K562 (cell line): ENCODE measurements at regions not wholly inside any gene's neighbourhood (a gene's known extent, or its start where the extent isn't known, plus 50 kb on each side); places are given as distances from the start of the nearest gene placed in this dataset.

Experiments used
- ATAC-seq: fragments of 200-7000 bp; cut with Tn5 transposase; 3 replicates; pipeline ENCODE4 v1.9.1; 2020; ENCODE audit warnings: moderate library complexity
- BruUV-seq: library from RNA; stranded (reverse); fragments of 400-500 nt; replicated peaks from 2 replicates; lab custom pipeline; 2021; lab: Mats Ljungman, UMichigan
- CTCF ChIA-PET: fragments of 300-600 bp; formaldehyde crosslinking; extraction: SDS; loops from one replicate; lab custom pipeline; 2021; ENCODE audit warnings: low intra/inter-chr PET ratio; lab: Yijun Ruan, JAX
- POLR2A ChIA-PET: fragments of 300-600, 350-650 bp; sonication (Branson Sonifier 250); formaldehyde crosslinking; extraction: SDS; loops from one replicate; lab custom pipeline; 2021; ENCODE audit warnings: antibody characterized with exemption, inconsistent platforms; lab: Yijun Ruan, JAX
- DNase-seq, 4 experiments: peaks; one replicate each; pipeline versions ENCODE4 v3.0.0 to v3.0.0-alpha.2; 2011 to 2018; ENCODE audit warnings: low spot score in 3 of 4, mixed read lengths in 3 of 4; ENCODE audit errors: extremely low read depth in 1 of 4
- FAIRE-seq: peaks from 2 replicates; lab custom pipeline; 2011; peaks lifted over from hg19 to GRCh38; lab: Jason Lieb, UNC
- H2AFZ ChIP-seq: 2 replicates; pipeline ENCODE4 v1.6.0; 2011; ENCODE audit warnings: low read depth, low read length, control low read depth, inconsistent platforms
- H3K27ac ChIP-seq: fragments of 200-600 bp; 3 replicates; pipeline ENCODE4 v1.8.0; 2011; ENCODE audit warnings: low read depth, mild to moderate bottlenecking, control low read depth, inconsistent platforms, low read length, moderate library complexity, mixed read lengths; ENCODE audit errors: extremely low read depth
- H3K27me3 ChIP-seq, 2 experiments: fragments of 300-600 bp in 1 of 2; 2 replicates in 1 of 2; 3 replicates in 1 of 2; pipeline versions ENCODE4 v1.6.0 to v1.8.0; 2011; ENCODE audit warnings: inconsistent platforms in 2 of 2, low read length in 2 of 2, mild to moderate bottlenecking in 1 of 2, mixed read lengths in 1 of 2, moderate library complexity in 1 of 2; ENCODE audit not compliant: control insufficient read depth in 2 of 2, insufficient read depth in 2 of 2
- H3K36me3 ChIP-seq: fragments of 300-600 bp; 3 replicates; pipeline ENCODE4 v1.8.0; 2011; ENCODE audit warnings: mild to moderate bottlenecking, low read length, inconsistent platforms; ENCODE audit not compliant: control insufficient read depth, insufficient read depth
- H3K4me1 ChIP-seq, 2 experiments: fragments of 200-600 bp in 1 of 2; replicated peaks in 1 of 2; 2 replicates in 1 of 2; 3 replicates in 1 of 2; pipeline versions ENCODE4 v1.5.1 to v1.8.0; 2011; ENCODE audit warnings: inconsistent platforms in 2 of 2, low read length in 2 of 2, mild to moderate bottlenecking in 1 of 2, mixed read lengths in 1 of 2, moderate library complexity in 1 of 2; ENCODE audit not compliant: control insufficient read depth in 2 of 2, insufficient read depth in 2 of 2
- H3K4me2 ChIP-seq: 2 replicates; pipeline ENCODE4 v1.6.1; 2011; ENCODE audit warnings: low read length, control low read depth, inconsistent platforms, mixed read lengths; ENCODE audit not compliant: insufficient read depth
- H3K4me3 ChIP-seq: fragments of 200-600 bp; sonication (generic), shearing (Covaris generic); 2 replicates; pipeline ENCODE4 v1.5.1; 2016; ENCODE audit warnings: control low read depth, inconsistent platforms
- H3K79me2 ChIP-seq: fragments of 200-600 bp; 3 replicates; pipeline ENCODE4 v1.8.0; 2011; ENCODE audit warnings: low read length, inconsistent platforms; ENCODE audit not compliant: control insufficient read depth, insufficient read depth
- H3K9ac ChIP-seq, 2 experiments: 2 replicates each; pipeline versions ENCODE4 v1.6.0 to v1.6.1; 2011; ENCODE audit warnings: low read depth in 2 of 2, low read length in 2 of 2, control low read depth in 1 of 2, inconsistent platforms in 1 of 2, mild to moderate bottlenecking in 1 of 2, mixed read lengths in 1 of 2; ENCODE audit not compliant: insufficient read depth in 1 of 2
- H3K9me1 ChIP-seq: one replicate; pipeline ENCODE4 v1.6.0; 2011; ENCODE audit warnings: inconsistent platforms, mild to moderate bottlenecking, low read length, moderate library complexity; ENCODE audit not compliant: control insufficient read depth, insufficient read depth
- H3K9me3 ChIP-seq: replicated peaks from 2 replicates; pipeline ENCODE4 v1.5.1; 2011; ENCODE audit warnings: low read depth, low read length, inconsistent platforms; ENCODE audit not compliant: control insufficient read depth, insufficient read depth
- H4K20me1 ChIP-seq: replicated peaks from 2 replicates; pipeline ENCODE4 v1.6.1; 2011; ENCODE audit warnings: low read length, inconsistent platforms, mixed read lengths; ENCODE audit not compliant: control insufficient read depth, insufficient read depth
- ARID2 ChIP-seq: fragments of 450-650 bp; IDR thresholded peaks from 2 replicates; pipeline ENCODE4 v1.6.1; 2017; ENCODE audit warnings: antibody characterized with exemption, mild to moderate bottlenecking
- ASH1L ChIP-seq: fragments of 450-650 bp; IDR thresholded peaks from 2 replicates; pipeline ENCODE4 v1.6.1; 2018; ENCODE audit warnings: borderline replicate concordance, mild to moderate bottlenecking, low read depth; ENCODE audit not compliant: partially characterized antibody
- HNRNPH1 ChIP-seq: fragments of 200-400 bp; formaldehyde crosslinking; optimal IDR thresholded peaks from 2 replicates; pipeline ENCODE3; 2017; ENCODE audit warnings: low read depth, mild to moderate bottlenecking, low read length, moderate library complexity
- KDM5B ChIP-seq: fragments of 200-600 bp; sonication (generic); IDR thresholded peaks from 2 replicates; pipeline ENCODE4 v1.6.1; 2012; ENCODE audit warnings: low read depth, mild to moderate bottlenecking, moderate library complexity, low read length, control low read depth, inconsistent platforms; ENCODE audit not compliant: insufficient replicate concordance
- NFIC ChIP-seq: fragments of 450-650 bp; IDR thresholded peaks from 2 replicates; pipeline ENCODE4 v1.6.1; 2017; ENCODE audit warnings: mild to moderate bottlenecking, inconsistent platforms
- SMC3 ChIP-seq: conservative IDR thresholded peaks from 2 replicates; pipeline ENCODE4 v1.6.1; 2011; ENCODE audit warnings: low read depth, low read length, improper control_type of control experiment; ENCODE audit not compliant: insufficient read depth
- ZBTB40 ChIP-seq, 2 experiments: fragments of 450-650 bp in 1 of 2; sonication (generic) in 1 of 2; formaldehyde crosslinking in 1 of 2; IDR thresholded peaks; 2 replicates each; pipeline versions ENCODE4 v1.7.1 to v1.9.0; 2016 to 2022; ENCODE audit warnings: inconsistent platforms in 1 of 2, mild to moderate bottlenecking in 1 of 2, missing genetic modification reagents in 1 of 2
- ZNF408 ChIP-seq: fragments of 250-450 bp; sonication (Bioruptor Pico); IDR thresholded peaks from 2 replicates; pipeline ENCODE4 v1.4.0; 2020; ENCODE audit warnings: low read depth, mild to moderate bottlenecking, moderate library complexity
- ZNF507 ChIP-seq: conservative IDR thresholded peaks from 2 replicates; pipeline ENCODE4 v1.6.1; 2017; ENCODE audit warnings: missing genetic modification characterization, missing compliant biosample characterization
- ZSCAN29 ChIP-seq: fragments of 450-650 bp; IDR thresholded peaks from 2 replicates; pipeline ENCODE4 v1.6.1; 2017
- WGBS: fragments of 100-300 bp; shearing (Covaris generic); methylation state at CpG from one replicate; pipeline ENCODE4 v1.1.6; 2016; ENCODE audit warnings: low coverage, mixed read lengths; ENCODE audit not compliant: insufficient coverage; ENCODE audit errors: missing lambda C conversion rate; 5-methylcytosine and 5-hydroxymethylcytosine counted together
- in situ Hi-C: fragments of 300-500 bp; cut with MboI; formaldehyde crosslinking; loops from 4 replicates; pipeline ENCODE4 v1.15.0; 2018; ENCODE audit warnings: inconsistent platforms, mixed read lengths
- intact Hi-C: fragments of 100-400 bp; cut with micrococcal nuclease; formaldehyde crosslinking; loops from 2 replicates; pipeline ENCODE4 v1.14.2; 2022

DNA sequence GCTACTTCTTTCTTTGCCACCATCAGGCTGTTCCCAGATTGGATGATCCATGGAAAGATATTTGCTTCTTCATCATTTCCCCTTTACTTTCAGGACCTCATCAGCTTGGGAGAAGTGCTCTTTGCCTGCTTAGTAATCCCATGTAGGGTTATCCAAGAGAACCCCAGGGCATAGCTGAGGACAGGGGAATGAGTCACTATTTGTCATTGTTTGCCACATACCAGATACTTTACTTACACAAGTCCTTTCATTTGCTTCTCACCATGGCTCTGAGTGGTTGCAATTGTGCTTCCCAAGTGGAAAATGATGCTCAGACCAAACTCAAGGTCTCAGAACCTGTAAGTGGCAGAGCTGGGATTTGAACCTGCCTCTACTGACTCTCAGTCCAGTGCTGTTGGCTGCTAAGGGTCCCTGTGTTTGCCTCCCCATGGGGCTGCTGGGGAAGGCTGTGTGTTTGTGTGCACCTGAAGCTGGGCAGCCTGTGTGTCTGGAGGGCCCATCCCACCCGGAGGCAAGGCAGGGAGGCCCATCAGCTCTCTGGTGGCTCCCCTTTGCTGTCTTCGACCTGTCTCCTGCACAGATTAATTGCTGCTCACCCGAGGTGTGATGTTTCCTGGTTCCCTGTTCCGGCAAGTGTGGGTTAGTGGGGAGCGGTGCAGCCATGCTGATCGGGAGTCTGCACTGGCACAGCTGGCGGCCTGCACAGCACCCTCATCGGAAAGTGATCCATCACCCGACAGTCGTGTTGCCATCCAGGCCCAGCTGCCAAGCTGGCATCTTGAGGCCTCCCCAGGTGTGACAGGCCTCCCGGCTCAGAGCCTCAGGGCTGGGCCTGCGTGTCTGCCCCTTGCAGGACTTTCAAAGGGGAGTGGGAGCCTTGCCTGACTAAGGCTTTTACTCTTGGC is 228.8 kb downstream of the DHX35 start:
- Histone ChIP-seq H3K9me3 (no peaks in the 10 kb centered on the region), H3K79me2 (no peaks in the 10 kb centered on the region), H3K4me1 (no peaks in the 10 kb centered on the region), H3K9me1 (no peaks in the 10 kb centered on the region), H3K4me3 (no peak overlapping the region), H3K36me3 (no peaks in the 10 kb centered on the region), H2AFZ (no peak overlapping the region), H4K20me1 (no peaks in the 10 kb centered on the region), H3K9ac (no peak overlapping the region), H3K27me3 (no peaks in the 10 kb centered on the region), H3K4me2 (no peak overlapping the region), H3K27ac (no peak overlapping the region)
- ChIA-PET CTCF (no interaction called here), POLR2A (interaction anchor here (0.6 kb wide), 1 partner anchor 60 kb away, joined by 4 read pairs; no protein-coding TSS in a partner anchor)
- 1% methylated on average over 12 of the region's 12 CpGs for WGBS
- FAIRE-seq (no peak), ATAC-seq (no peak), DNase-seq (no peak)
- no TSS peak for BruUV-seq
- intact Hi-C loops: no loop called here
- in situ Hi-C loops: no loop called here
- no peak for TF ChIP-seq HNRNPH1
- no peak for TF ChIP-seq SMC3
- TF ChIP-seq ZSCAN29: no peak
- no peak for TF ChIP-seq NFIC
- TF ChIP-seq KDM5B: no peak
- TF ChIP-seq ARID2: no peak
- TF ChIP-seq ASH1L: no peak
- TF ChIP-seq ZNF408 (CRISPR knock-in tag): no peak
- TF ChIP-seq ZBTB40 (IDR thresholded peaks at IDR 0.05): no peak
- no peak for TF ChIP-seq ZBTB40 (CRISPR knock-in tag; IDR thresholded peaks at IDR 0.05)
- TF ChIP-seq ZNF507 (tag): no peak
